22Rv1 (cell line): ENCODE measurements at regions not wholly inside any gene's neighbourhood (a gene's known extent, or its start where the extent isn't known, plus 50 kb on each side); places are given as distances from the start of the nearest gene placed in this dataset.

Experiments used
- CTCF ChIP-seq: fragments of 450-650 bp; IDR thresholded peaks from 2 replicates; pipeline ENCODE4 v1.5.1; 2017; ENCODE audit warnings: mild to moderate bottlenecking
- ZFX ChIP-seq: fragments of 450-650 bp; IDR thresholded peaks from 2 replicates; pipeline ENCODE4 v1.6.1; 2017; ENCODE audit warnings: antibody characterized with exemption, borderline replicate concordance

GRCh38 chr4:186881521-186882220 is 158.0 kb upstream of the FAT1 start:
- TF ChIP-seq CTCF, result no peak
- TF ChIP-seq ZFX, result no peak
